Calu3 (cell line): ENCODE measurements at regions not wholly inside any gene's neighbourhood (a gene's known extent, or its start where the extent isn't known, plus 50 kb on each side); places are given as distances from the start of the nearest gene placed in this dataset.

Source experiments
- BruUV-seq: library from RNA; stranded (reverse); fragments of 400-500 nt; replicated peaks from 2 replicates; lab custom pipeline; 2021; lab: Mats Ljungman, UMichigan
- CTCF ChIA-PET: fragments of 300-600 bp; sonication (Branson Sonifier 250); formaldehyde crosslinking; loops from one replicate; lab custom pipeline; 2022; ENCODE audit warnings: antibody characterized with exemption; lab: Charles Lee
- DNase-seq: peaks from one replicate; pipeline ENCODE4 v3.0.0; 2022
- H3K27ac Mint-ChIP-seq: one replicate; pipeline ENCODE4 v1.8.0; 2022; ENCODE audit warnings: mixed read lengths; ENCODE audit not compliant: unreplicated experiment
- H3K27me3 Mint-ChIP-seq: one replicate; pipeline ENCODE4 v1.8.0; 2022; ENCODE audit warnings: mixed read lengths; ENCODE audit not compliant: unreplicated experiment
- H3K36me3 Mint-ChIP-seq: one replicate; pipeline ENCODE4 v1.8.0; 2022; ENCODE audit warnings: mild to moderate bottlenecking, moderate library complexity, mixed read lengths; ENCODE audit not compliant: insufficient read depth, unreplicated experiment
- H3K4me1 Mint-ChIP-seq: one replicate; pipeline ENCODE4 v1.8.0; 2022; ENCODE audit warnings: mild to moderate bottlenecking, low read depth, mixed read lengths; ENCODE audit not compliant: unreplicated experiment
- H3K4me3 Mint-ChIP-seq: one replicate; pipeline ENCODE4 v1.8.0; 2022; ENCODE audit warnings: mild to moderate bottlenecking, low read depth, moderate library complexity, mixed read lengths; ENCODE audit not compliant: unreplicated experiment
- H3K9me3 Mint-ChIP-seq: one replicate; pipeline ENCODE4 v1.8.0; 2022; ENCODE audit warnings: low read depth, mixed read lengths; ENCODE audit not compliant: unreplicated experiment
- intact Hi-C: fragments of 100-400 bp; cut with micrococcal nuclease; formaldehyde crosslinking; loops from one replicate; pipeline ENCODE4 v1.10.0; 2022; ENCODE audit not compliant: unreplicated experiment
- TF ChIP-seq, protein P1 (sequence below): fragments of 200-600 bp; IDR thresholded peaks from one replicate; pipeline ENCODE4 v1.8.0; 2022; ENCODE audit warnings: antibody characterized with exemption; ENCODE audit not compliant: unreplicated experiment

DNA sequence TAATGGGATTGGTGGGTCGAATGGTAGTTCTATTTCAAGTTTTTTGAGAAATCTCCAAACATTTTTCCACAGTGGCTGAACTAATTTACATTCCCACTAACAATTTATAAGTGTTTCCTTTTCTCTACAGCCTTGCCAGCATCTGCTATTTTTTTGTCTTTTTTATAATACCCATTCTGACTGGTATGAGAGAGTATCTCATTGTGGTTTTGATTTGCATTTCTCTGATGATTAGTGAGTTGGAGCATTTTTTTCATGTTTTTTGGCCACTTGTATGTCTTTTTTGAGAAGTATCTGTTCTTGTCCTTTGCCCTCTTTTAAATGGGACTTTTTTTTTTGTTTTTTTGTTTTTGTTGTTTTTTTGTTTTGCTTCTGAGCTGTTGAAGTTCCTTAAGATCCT is 200.0 kb upstream of the GK2 start:
- Mint-ChIP-seq H3K27ac (no peak overlapping the region), H3K27me3 (peaks cover 23% of the 10 kb centered on the region), H3K4me3 (no peak overlapping the region), H3K36me3 (no peaks in the 10 kb centered on the region), H3K9me3 (no peaks in the 10 kb centered on the region), H3K4me1 (no peaks in the 10 kb centered on the region)
- DNase-seq: no peak
- no TSS peak for BruUV-seq
- TF ChIP-seq, protein P1, sequence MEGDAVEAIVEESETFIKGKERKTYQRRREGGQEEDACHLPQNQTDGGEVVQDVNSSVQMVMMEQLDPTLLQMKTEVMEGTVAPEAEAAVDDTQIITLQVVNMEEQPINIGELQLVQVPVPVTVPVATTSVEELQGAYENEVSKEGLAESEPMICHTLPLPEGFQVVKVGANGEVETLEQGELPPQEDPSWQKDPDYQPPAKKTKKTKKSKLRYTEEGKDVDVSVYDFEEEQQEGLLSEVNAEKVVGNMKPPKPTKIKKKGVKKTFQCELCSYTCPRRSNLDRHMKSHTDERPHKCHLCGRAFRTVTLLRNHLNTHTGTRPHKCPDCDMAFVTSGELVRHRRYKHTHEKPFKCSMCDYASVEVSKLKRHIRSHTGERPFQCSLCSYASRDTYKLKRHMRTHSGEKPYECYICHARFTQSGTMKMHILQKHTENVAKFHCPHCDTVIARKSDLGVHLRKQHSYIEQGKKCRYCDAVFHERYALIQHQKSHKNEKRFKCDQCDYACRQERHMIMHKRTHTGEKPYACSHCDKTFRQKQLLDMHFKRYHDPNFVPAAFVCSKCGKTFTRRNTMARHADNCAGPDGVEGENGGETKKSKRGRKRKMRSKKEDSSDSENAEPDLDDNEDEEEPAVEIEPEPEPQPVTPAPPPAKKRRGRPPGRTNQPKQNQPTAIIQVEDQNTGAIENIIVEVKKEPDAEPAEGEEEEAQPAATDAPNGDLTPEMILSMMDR: no peak
- intact Hi-C loops: no loop called here
- CTCF ChIA-PET: no interaction called here

GRCh38 chr4:79604152-79604551 is 196.1 kb upstream of the GK2 start:
- no TSS peak for BruUV-seq
- CTCF ChIA-PET: no interaction called here
- DNase-seq: no peak
- TF ChIP-seq, protein P1: no peak
- no peaks in the 10 kb centered on the region for H3K36me3 Mint-ChIP-seq
- H3K4me1 Mint-ChIP-seq: no peaks in the 10 kb centered on the region
- no peak overlapping the region for H3K4me3 Mint-ChIP-seq
- intact Hi-C loops: no loop called here
- no peaks in the 10 kb centered on the region for H3K27me3 Mint-ChIP-seq
- H3K27ac Mint-ChIP-seq: no peak overlapping the region
- peaks cover 3% of the 10 kb centered on the region for H3K9me3 Mint-ChIP-seq

- Mint-ChIP-seq H3K27me3 (no peaks in the 10 kb centered on the region), H3K27ac (no peak overlapping the region), H3K4me1 (no peaks in the 10 kb centered on the region), H3K4me3 (no peak overlapping the region), H3K9me3 (peaks cover 3% of the 10 kb centered on the region), H3K36me3 (no peaks in the 10 kb centered on the region)
- CTCF ChIA-PET: no interaction called here
- no TSS peak for BruUV-seq
- intact Hi-C loops: no loop called here
- no peak for DNase-seq
- TF ChIP-seq, protein P1: no peak
These were observed 195.7 kb upstream of the GK2 start for GRCh38 chr4:79603681-79604080.

DNA sequence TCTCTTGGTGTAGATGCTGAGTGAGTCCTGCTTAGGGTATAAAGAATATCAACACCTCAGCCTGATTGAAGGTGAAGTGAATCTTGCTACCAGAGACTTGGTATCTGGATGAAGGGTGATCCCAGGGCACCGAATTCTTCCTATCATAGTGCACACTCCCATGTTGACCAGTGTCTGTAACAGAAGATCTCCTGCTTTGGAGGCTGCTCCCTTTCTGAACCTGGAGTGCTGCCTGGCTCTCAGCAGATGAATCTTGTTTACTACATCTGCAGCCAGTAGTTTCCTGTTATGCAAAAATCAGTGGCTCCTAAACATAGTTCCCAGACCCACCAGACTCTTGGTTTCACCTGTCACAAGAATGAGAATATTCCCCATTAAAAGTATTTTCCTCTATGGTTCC is 191.7 kb upstream of the GK2 start:
- no peaks in the 10 kb centered on the region for H3K36me3 Mint-ChIP-seq
- peaks cover 3% of the 10 kb centered on the region for H3K9me3 Mint-ChIP-seq
- H3K4me3 Mint-ChIP-seq: no peak overlapping the region
- H3K27me3 Mint-ChIP-seq: no peaks in the 10 kb centered on the region
- no peak overlapping the region for H3K27ac Mint-ChIP-seq
- intact Hi-C loops: no loop called here
- DNase-seq: no peak
- CTCF ChIA-PET: interaction anchor here (0.6 kb wide), 1 partner anchor 300 kb away, joined by 5 read pairs; no protein-coding TSS in a partner anchor
- no TSS peak for BruUV-seq
- TF ChIP-seq, protein P1: no peak
- no peaks in the 10 kb centered on the region for H3K4me1 Mint-ChIP-seq
